HG02763 (cell line): ENCODE measurements at regions not wholly inside any gene's neighbourhood (a gene's known extent, or its start where the extent isn't known, plus 50 kb on each side); places are given as distances from the start of the nearest gene placed in this dataset.

Source experiments
- ATAC-seq: cut with Tn5 transposase; IDR thresholded peaks from one replicate; pipeline ENCODE4 v1.9.1; 2021; ENCODE audit warnings: mild to moderate bottlenecking, moderate library complexity; ENCODE audit not compliant: unreplicated experiment

DNA sequence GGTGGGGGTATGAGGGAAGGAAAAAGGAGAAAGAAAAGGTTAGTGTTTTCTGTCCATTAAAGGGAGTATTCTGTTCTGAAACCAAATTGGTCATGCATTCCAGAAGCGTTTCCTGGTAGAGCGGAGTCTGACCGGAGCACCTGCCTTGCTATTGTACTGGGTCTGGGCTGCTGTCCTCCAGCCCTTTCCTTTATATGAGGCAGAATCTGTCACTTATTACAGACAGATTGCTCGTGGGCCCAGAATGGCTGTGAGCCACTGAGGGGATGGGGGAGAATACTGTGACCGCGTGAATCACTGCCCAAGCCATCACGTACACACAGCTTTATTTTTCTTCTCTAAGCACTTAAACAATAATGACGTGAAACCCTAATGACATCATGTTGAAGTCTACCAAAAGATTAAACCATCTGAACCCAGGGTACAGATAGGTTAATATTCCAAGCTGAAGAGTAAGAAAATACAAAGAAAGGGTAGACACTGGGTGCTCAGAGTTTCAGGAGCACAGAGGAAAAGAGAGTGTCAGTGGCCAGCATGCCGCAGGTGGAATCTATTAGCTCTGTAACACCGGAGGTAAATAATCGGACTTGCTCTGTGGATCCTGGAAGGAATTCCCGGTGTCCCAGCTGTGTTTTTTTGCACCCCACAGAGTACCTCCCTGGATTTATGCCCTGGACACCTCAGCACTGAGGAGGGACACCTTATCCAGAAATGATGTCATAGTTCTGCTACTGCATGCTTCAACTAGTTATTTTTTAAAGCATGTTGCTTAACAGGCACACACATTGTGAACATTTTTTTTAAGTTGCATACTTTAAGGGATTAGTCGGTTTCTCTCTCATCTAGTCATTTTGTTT is 573.3 kb downstream of the PKHD1 start:
- ATAC-seq = no peak

GRCh38 chr6:51514748-51515402 is 572.5 kb downstream of the PKHD1 start:
- ATAC-seq = no peak

GRCh38 chr6:51526049-51526448 is 561.4 kb downstream of the PKHD1 start:
- no peak for ATAC-seq

GRCh38 chr6:51526922-51527321 is 560.5 kb downstream of the PKHD1 start:
- ATAC-seq = no peak

DNA sequence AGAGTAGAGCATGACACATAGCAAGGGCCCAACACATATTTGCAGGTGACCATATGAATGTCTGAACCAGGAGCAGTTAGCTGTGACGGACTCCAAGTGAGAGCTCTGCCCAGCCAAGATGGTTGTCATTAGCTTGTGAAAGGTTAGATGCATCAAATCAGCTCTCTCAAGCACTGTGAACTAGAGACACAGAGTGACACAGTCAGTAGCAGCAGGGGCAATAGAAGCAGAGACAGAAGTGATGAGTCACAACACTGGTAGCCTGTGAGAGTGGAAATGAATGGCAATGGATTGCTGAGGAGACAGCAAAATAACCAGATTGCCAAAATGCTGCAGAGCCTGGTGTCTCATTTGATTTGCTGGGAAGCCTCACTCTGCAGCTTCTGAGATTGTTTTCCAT is 558.9 kb downstream of the PKHD1 start:
- no peak for ATAC-seq

DNA sequence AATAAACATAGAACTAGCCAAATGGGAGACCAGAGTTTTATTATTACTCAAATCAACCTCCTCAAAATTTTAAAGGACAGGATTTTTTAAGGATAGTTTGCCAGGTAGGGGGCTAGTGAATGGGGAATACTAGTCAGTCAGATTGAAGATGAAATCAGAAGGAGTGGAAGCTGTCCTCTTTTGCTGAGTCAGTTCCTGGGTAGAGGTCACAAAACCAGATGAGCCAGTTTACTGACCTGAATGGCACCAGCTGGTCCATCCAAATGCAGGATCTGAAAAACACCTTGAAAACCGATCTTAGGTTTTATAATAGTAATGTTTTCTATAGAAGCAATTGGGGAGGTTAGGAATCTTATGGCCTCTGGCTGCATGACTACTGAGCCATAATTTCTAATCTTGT is 558.2 kb downstream of the PKHD1 start:
- ATAC-seq = no peak

- ATAC-seq = no peak
These were observed 555.8 kb downstream of the PKHD1 start for GRCh38 chr6:51531623-51532022.

DNA sequence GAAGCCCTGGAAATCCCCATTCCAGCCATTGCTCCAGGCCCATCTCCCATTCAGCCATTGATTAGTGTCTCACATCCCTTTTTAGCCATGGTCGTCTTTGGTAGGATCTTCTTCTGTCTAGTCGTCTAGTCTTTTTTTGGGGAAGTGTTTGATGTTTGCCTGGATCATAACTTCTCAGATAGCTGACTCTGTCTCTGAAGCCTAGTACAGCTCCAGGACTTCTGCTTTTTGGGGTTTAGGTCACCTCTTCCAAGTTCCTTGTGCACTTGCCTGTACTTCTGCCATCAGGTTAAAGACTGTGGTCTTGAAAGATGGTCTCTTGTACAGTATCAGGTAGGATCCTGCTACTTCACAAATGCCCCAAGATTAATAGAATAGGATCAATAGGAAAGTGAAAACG is 553.5 kb downstream of the PKHD1 start:
- ATAC-seq = no peak

DNA sequence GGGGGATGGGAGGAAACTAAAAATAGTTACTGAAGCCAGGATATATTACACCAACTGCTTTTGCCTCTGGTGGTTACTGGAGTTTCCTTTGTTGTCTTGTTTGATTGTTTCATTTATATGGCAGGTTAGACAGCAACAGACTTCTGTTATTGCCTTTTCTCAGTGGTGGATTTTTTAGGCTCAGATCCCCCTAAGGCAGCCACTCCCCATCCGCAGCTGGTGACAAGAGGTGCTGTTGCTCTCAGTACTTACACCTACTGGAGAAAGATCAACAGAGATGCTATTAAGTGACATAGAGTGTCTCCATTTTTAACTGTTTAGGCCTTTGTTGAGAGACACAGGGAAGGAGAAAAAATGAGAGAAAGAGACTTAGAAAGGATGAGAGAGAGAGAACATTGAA is 552.1 kb downstream of the PKHD1 start:
- ATAC-seq = no peak

- no peak for ATAC-seq
These were observed 550.7 kb downstream of the PKHD1 start for GRCh38 chr6:51536728-51537127.

DNA sequence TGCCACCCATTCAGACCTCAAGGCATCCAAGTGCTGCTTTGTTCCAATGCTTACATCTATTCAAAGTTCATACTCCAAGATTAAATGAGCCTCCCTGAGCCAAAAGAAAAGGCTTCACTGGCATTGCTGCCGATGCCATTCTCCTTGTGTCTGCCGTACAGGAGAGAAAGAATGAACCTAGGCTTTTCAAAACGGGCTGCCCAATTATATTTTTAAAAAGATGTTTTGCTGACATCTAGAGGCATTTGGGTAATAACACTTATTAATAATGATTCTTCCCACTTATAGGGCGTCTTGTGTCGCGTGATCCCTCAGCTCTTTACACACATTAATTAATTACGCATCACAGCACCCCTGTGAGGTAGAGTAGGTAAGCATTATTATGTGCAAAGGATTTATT is 545.6 kb downstream of the PKHD1 start:
- ATAC-seq = no peak

DNA sequence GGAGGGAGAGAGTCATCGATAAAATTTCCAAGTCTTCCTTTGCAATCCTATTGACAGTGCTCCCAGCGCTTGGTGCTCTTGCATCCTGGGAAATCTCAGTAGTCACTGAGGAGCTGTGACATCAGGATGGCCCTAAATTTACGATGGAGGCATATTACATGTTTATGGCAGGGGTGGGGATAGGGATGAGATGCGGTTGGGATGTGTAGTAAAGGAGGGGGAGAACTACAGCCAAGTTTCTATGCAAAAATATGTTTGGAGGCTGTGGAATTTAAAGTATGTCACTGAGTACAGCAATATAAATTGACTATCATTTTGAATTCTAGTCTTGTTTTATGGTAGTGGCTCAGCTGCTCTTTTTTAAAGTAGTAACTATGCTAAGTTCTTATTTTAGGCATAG is 544.9 kb downstream of the PKHD1 start:
- ATAC-seq = no peak

DNA sequence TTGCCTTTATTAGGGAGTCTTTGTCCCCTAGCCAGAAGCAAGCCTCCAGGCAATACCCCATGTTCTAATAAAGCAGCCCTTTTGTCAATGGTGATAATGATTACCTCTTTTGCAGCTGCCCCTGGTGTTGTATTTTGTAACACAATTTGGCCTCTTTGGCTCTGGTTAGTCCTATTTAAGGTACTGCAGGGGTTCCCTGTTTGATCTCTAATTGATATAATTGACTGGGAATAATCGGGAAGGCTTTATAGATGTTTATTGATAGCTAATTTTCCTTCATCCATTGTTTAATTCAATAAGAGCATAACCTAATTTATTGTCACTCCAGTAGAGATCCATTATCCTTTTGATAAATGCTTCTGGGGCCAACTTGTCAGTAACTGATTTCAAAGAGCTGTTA is 537.2 kb downstream of the PKHD1 start:
- ATAC-seq = no peak

- no peak for ATAC-seq
These were observed 535.0 kb downstream of the PKHD1 start for GRCh38 chr6:51552435-51552834.

GRCh38 chr6:51553246-51554015 is 534.0 kb downstream of the PKHD1 start:
- no peak for ATAC-seq

- no peak for ATAC-seq
These were observed 533.4 kb downstream of the PKHD1 start for GRCh38 chr6:51554029-51554428.

DNA sequence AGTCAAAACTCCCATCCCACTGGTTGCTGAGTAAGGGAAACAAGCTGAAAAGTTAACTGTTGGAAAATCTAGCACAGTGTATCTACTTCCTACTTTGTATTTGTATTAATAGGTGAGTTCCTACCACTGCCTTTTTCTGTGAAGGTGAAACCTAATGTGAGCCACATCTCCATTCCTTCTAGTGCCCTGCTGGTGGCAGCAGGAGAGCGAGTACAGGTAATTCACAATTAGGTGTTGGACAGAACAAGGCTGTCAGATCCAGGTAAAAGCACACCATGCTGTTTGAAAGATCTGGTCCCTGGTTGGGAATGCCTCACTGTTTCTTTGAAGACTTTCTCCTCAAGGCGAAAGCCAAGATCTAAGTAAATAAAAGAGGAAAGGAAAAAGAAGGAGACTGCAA is 528.4 kb downstream of the PKHD1 start:
- no peak for ATAC-seq

DNA sequence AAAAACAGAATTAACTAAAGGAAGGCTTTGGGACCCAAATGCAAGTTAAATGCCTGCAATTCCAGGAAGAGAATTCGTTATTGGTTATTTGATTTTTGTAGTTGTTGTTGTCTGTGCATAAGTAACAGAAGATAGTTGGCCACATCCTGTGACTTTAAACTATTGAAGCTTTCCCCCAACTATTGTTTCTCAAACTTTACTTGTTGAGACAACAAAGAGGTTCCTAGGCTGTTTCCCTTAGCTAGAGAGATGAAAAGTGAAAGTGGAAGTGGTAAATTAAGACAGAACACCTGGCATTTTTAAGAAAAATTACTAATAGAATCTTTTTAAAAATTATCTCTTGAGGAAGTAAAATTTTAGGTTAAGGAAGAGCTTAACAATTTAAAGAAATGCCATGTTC is 525.2 kb downstream of the PKHD1 start:
- peak; percentile 77 for ATAC-seq
